ENCODE measurements at regions not wholly inside any gene's neighbourhood (a gene's known extent, or its start where the extent isn't known, plus 50 kb on each side); places are given as distances from the start of the nearest gene placed in this dataset.

DNA sequence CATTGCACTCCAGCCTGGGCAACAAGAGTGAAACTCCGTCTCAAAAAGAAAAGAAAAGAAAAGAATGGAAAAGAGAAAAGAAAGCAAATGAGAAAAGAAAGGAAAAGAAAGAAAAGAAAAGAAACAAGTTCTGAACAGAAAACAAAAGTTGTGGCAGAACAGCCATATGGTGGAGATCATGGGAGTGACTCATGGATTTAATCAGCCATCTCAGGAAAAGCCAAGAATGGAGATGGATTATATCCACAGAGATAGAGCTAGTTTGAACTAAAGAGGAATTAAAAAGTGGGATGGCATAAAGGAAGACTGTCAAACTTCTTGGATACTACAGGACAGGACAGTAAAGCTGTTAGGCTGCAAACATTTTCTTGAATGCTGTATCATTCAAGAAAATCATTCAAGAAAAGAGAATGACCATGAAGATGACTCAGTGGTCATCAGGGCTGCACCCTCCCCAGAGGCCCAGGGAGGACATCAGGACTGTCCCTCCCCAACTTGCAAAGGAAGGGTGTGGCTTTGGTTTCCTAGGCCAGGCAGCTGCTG lies 120.6 kb downstream of the USP22 start:
- no peak for TF ChIP-seq POLR2AphosphoS5 (IDR thresholded peaks at IDR 0.05; ENCODE audit: borderline replicate concordance, low read depth, low read length)
- TF ChIP-seq EZH2 (IDR thresholded peaks at IDR 0.05) = no peak
- no peak for TF ChIP-seq FOXP2 (optimal IDR thresholded peaks at IDR 0.05; ENCODE audit: control extremely low read depth, extremely low read length, insufficient read depth)

Data from SK-N-MC (cell line).